VCaP (cell line): ENCODE measurements at regions not wholly inside any gene's neighbourhood (a gene's known extent, or its start where the extent isn't known, plus 50 kb on each side); places are given as distances from the start of the nearest gene placed in this dataset.

ENCODE experiments used
- H3K27ac ChIP-seq: fragments of 450-650 bp; 2 replicates; pipeline ENCODE4 v1.5.1; 2017
- TF ChIP-seq, protein P1 (sequence below): fragments of 450-650 bp; conservative IDR thresholded peaks from 2 replicates; pipeline ENCODE4 v1.5.1; 2017; ENCODE audit warnings: mild to moderate bottlenecking, moderate library complexity

DNA sequence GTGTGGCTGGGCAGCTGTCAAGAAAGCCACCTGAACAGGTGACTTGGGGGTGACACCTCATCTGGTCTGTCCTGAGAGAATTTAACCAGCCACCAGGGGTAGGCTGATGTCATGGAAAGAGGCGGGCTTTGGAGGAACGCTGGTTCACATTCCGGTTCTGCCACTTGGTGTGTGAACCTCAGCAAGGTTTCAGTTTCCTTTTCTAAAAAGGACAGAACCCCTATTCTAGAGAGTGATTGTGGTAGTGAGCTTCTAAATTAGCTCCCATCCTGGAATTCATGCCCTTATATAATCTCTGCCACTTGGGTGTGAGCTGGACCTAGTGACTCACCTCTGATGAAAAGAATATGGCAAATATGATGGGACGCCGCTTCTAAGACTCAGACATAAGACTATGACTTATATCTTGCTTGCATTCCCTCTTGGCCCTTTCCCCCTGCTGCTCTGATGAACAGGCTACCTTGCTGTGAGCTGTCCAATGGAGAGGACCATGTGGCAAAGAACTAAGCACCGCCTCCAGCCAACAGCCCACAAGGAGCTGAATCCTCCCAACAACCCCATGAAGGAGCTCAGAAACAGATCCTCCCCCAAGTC, 332.1 kb downstream of the RRAGC start:
- peak overlapping the region; percentile 21; the same call in 1 of the 2 replicates for H3K27ac ChIP-seq
- TF ChIP-seq, protein P1, sequence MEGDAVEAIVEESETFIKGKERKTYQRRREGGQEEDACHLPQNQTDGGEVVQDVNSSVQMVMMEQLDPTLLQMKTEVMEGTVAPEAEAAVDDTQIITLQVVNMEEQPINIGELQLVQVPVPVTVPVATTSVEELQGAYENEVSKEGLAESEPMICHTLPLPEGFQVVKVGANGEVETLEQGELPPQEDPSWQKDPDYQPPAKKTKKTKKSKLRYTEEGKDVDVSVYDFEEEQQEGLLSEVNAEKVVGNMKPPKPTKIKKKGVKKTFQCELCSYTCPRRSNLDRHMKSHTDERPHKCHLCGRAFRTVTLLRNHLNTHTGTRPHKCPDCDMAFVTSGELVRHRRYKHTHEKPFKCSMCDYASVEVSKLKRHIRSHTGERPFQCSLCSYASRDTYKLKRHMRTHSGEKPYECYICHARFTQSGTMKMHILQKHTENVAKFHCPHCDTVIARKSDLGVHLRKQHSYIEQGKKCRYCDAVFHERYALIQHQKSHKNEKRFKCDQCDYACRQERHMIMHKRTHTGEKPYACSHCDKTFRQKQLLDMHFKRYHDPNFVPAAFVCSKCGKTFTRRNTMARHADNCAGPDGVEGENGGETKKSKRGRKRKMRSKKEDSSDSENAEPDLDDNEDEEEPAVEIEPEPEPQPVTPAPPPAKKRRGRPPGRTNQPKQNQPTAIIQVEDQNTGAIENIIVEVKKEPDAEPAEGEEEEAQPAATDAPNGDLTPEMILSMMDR: no peak

DNA sequence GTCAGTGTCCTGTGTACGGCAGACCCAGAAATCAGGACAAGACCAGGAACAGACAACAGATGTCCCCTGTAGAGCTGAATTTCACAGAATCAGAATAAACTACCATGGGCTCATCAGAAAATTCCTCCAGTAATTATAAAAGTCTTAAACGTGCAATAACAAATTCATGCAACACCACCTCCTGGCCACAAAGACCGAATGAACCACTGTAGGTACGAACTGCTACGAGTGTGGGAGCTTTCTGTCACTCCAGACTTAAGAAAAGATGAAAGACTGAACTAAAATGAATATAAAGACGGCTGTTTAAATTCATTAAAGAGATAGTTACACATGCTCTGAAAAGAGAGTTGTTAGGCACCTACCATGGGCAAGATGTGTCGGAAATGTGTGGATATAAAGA, 333.5 kb downstream of the RRAGC start:
- TF ChIP-seq, protein P1: no peak
- H3K27ac ChIP-seq: no peak overlapping the region

DNA sequence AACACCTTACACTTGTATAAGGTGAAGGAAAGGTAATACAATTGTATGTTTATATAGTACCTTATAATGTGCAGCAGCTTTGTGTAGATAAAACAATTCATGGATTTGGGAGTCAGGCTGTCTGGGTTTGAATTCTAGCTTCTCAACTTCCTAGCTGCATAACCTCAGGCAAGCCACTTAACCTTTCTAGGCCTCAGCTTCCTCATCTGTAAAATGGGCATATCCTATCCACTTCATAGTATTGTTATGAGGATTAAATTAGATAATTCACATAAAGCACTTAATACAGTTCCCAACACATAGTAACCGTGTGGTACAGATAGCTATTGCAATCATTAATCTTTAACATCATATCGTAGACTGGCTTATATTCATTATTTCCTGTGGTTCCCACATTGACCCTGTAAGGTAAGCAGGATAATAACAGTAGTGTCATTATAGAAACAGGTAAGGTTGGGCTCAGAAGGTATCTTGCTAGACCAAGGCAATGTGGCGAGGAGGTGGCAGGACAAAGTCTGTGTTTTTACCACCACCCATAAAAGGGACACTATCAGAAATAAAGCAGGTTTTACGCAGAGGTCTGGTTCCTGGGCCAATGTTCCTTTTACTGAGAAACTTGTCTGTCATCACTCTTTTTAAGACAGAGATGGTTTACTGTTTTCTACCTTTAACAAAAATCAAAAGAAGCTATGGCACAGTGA, 334.1 kb downstream of the RRAGC start:
- H3K27ac ChIP-seq: no peak overlapping the region
- TF ChIP-seq, protein P1: no peak

DNA sequence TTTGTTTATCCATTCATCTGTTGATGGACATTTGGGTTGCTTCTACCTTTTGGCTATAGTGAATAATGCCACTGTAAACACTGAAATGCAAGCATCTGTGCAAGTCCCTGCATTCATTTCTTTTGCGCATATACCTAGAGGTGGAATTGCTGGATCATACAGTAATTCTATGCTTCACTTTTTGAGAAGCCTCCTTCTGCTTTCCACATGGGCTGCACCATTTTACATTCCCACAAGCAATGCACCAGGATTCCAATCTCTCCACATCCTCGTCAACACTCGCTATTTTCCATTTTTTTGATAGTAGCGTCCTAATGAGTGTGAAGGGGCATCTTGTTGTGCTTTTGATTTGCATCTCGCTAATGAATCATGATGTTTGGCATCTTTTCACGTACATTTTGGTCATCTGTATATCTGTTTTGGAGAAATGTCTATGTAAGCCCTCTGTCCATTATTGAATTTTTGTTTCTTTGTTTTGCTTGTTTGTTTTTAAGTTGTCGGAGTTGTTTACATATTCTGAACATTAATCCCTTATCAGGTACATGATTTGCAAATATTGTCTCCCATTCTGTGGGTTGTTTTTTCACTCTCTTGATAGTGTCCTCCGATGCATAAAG, 335.4 kb downstream of the RRAGC start:
- TF ChIP-seq, protein P1: no peak
- H3K27ac ChIP-seq: no peak overlapping the region

DNA sequence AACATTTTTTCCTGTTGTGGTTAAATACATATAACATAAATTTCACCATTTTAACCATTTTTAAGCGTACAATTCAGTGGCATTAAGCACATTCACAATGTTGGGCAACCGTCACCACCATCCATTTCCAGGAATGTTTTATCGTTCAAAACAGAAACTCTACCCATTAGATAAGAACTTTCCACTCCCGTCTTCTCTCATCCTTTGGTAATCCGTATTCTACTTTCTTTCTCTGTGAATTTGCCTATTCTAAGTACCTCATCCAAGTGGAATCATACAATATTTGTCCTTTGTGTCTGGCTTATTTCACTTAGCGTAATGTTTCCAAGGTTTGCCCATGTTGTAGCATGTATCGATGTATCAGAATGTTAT, 336.0 kb downstream of the RRAGC start:
- TF ChIP-seq, protein P1: no peak

DNA sequence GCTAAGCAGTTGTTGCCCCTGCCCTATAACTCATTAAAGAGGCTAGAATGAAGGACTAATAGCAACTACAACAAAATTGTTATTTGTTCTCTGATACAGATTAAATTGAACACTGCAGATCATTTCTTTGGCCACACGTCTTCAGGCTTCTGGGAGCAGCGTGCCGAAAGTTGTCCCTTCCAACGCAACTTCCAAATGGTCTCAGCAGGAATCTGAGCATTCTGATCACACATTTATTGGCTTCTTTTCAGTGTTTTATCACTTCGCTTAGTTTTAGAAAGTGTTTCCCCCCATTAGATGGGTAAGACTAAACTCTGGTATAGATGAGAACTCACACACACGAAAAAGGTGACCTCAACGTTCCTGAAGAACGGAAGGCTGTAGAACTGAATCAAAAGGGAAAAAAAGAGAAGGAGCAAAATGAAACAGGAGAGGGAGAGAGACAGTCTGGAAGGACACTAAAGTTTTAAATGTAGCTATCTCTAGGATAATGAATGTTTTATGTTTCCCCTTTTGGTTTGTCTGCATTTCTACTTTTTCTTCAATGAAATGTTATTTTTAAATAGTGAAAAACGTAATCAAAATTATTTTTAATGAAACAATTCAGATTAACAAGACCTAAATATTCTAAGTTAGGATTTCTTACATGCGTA, 336.5 kb downstream of the RRAGC start:
- no peak overlapping the region for H3K27ac ChIP-seq
- TF ChIP-seq, protein P1: no peak

More for the DNA sequence above, 336.0 kb downstream of the RRAGC start:
- no peak overlapping the region for H3K27ac ChIP-seq

DNA sequence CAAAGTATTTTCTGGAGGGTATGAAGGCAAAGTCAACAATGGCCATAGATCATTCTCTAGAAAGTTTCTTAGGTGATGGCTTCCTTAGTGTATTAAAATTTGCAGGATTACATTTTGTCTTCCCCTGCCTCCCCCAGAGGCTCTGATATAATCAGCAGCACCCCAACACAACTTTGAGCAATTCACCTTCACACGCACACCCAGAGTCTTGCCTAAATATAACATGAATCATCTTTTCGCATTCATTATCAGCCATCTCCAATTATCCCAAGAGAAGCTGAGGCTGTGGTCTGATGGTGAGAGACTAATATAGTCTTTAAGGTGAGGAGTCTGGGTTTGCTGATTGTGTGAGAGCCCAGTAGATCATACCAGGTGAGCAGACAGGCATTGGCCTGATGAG, 343.0 kb downstream of the RRAGC start:
- H3K27ac ChIP-seq: no peak overlapping the region
- TF ChIP-seq, protein P1: no peak
